Stimulated activated CD8-positive, alpha-beta memory T cell treated with anti-CD3 and anti-CD28 coated beads, Interleukin-4, amount 100 ng/mL, for 48 hours (primary cell): ENCODE measurements at regions not wholly inside any gene's neighbourhood (a gene's known extent, or its start where the extent isn't known, plus 50 kb on each side); places are given as distances from the start of the nearest gene placed in this dataset.
"Not testable (repeated sequence)": the region's sequence is repeated elsewhere in the genome, so short reads cannot be mapped to it uniquely, and the experiment has no call there.

Experiments used
- DNase-seq: peaks from one replicate; pipeline ENCODE4 v3.0.0-alpha.2; 2020

DNA sequence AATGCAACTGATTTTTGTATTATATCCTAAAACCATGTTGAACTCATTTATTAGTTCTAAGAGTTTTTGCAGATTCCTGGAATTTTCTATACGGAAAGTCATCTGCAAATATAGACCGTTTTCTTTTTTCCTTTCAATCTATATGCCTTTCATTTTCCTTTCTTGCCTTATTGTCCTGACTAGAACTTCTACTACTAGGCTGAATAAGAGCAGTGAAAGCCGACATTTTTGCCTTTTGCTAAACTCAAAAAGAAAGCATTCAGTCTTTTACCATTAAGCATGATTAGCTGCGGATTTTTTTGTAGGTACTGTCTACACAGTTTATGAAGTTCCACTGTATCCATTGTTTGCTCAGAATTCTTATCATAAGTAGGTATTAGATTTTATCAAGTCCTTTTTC, 328.4 kb downstream of the TEX29 start:
- no peak for DNase-seq

DNA sequence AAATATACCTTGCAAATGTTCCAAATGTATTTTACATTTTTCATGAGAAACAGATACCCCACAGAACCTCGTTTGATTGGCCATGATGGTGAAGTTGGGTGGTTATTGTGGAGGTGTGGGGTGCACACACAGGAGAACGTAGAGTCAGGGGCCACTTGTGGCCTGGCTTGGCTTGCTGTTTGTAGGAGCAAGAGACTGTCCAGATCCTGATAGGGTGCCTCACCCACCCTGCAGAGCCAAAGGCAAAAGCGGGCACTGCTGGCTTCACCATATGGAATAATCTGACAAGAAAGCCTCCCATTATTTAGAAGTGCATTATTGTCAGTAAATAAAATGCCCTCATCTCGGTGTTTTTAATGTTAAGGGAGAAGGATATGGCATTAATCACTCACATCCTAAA, 330.2 kb downstream of the TEX29 start:
- DNase-seq, result peak; percentile 6

DNA sequence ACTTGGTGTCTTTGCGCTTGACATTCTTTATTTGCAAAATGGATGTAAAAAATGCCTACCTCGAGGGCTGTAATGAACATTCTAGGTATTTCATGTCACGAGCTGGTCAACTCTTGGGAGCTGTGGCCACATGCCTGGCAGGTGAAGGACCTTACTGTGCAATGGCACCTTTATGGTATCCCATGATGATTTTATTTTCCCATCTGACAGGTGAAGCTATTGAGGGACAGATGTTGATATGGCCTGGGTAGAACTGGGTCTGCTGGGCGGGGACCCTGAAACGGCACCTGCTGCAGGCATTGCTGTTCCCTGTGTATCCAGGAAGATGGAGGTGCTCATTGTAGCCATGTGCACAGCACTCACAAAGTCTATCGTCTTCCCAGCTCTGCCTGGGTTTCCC, 332.2 kb downstream of the TEX29 start:
- no peak for DNase-seq

DNA sequence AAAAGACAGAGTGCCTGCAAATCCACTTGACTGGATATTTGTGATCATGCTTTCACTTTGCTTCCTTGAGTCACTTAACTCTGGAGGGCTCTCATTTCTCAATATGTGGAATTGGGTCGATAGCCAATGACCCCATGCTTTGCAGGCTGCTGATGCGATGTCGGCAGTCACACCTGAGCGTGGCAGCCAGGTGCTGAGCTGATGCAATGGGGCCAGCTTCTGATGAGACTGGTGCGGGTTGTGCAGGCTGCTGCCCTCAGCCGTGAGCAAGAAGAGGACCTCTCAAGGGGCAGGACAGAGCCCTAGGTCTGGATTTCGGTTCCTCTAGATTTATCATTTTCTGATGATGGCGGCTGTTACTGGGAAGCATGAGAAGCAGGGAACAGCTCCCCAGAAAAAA, 334.1 kb downstream of the TEX29 start:
- DNase-seq, result peak; percentile 7

DNA sequence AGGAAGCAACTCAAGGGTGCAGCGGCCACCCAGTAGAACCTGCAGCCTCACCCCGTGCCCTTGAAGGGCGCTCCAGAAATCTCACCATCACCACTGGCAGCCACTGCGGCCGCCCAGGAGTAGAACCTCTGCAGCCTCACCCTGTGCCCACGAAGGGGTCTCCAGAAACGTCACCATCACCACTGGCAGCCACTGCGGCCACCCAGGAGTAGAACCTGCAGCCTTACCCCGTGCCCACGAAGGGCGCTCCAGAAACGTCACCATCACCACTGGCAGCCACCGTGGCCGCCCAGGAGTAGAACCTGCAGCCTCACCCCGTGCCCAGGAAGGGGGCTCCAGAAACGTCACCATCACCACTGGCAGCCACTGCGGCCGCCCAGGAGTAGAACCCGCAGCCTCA, 336.0 kb downstream of the TEX29 start:
- DNase-seq, result no peak

DNA sequence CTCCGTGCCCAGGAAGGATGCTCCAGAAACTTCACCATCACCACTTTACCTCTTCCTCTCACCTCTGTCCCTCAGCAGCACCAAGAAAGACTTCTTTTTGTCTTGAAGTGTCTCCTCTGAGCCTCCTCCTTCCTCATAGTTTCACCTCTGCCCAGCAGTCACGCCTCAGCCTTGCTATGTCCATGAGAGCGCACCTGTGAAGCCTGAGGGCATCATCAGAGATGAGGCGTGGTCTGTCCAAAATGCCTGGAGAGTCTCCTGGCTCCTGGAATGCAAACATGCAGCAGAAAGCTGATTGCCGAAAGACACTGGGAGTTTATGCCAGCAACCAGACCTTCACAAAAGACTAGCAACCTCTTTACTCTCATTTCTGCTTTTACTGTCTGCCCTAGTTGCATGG, 336.6 kb downstream of the TEX29 start:
- no peak for DNase-seq

DNA sequence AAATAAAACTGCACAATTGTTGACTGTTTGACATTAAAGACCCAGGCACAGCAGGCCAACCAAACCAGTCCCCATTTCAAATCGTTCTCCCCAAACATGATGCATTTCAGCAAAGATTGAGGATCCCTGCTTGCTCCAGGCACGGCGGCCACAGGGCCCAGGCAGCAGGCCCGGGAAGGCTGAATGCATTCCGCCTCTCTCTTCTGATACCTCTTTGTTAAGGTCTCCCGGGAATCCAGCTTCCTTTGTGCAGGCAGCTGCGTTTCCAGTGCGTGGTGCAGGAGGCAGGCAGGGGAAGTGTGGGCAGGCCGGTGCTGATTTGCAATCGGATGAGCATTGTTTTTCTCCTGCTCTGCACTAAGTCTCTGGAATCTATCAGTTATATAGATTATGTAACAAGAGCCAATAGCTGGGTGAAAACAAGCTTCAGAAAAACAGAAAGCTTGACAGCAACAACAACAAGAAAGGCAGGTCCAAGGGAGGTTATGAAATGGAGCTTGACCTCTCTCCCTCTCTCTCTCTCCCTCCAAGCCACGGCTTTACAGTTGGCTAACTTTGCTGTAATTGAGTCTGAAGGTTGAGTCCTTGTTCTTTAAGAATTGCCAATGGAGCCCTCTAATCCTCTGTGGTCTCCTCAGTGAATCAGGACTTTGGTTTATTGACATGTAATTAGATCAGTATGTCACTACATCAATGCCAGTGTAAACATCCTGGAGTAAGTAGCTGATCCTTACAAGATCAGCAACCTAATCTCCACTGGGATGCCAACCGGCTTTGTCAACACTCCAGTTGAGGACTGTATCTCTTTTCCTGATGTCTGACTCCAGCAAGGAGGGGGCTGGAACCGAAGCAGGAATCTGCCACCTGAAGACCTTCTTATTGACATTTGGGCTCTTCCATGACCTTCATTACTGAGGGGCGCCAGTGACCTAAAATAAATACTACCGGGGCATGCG, 338.0 kb downstream of the TEX29 start:
- DNase-seq, result peak; percentile 12

DNA sequence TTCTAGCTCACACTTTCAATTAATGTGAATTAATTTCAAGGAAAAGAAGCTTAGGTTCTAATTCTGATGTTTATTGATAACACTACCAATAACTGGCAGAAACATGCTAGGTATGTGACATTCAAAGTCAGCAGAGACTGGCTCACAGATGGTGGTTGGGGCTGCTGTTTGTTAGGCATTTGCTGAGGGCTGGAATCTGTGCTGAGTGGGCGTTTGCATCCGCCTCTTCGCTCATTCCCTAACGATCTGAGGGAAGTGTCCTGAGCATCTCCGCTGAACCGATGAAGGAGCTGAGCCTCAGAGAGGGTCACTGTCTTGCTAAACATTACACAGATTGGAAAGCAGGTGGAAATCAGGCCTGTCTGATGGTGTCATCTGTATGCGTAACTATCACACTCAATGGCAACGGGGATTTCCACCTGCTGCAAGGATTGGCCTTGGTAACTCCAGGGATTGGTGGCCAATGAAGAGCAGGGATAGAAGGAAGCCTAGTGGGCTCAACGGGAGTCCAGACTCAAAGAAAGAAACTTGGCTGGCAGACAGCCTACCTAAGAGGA, 338.9 kb downstream of the TEX29 start:
- DNase-seq, result no peak

DNA sequence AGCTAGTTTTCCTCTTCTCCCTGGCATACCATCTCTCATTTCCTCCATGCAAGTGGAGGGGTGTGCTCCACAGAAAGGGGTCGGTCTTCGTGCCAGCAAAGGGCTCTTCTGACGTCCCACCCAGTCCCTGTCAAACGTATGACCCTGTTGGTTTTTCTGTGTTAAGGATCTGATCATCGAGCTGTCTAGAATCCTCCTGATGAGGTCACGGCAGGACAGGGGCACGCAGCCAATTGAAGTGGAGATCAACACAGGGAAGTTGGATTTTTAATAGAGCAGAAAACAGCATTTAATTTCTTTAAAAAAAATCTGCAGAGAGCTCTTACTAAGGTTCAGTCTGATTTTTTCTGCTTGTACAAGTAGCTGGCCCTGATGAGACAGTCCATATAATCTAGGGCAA, 339.4 kb downstream of the TEX29 start:
- no peak for DNase-seq

DNA sequence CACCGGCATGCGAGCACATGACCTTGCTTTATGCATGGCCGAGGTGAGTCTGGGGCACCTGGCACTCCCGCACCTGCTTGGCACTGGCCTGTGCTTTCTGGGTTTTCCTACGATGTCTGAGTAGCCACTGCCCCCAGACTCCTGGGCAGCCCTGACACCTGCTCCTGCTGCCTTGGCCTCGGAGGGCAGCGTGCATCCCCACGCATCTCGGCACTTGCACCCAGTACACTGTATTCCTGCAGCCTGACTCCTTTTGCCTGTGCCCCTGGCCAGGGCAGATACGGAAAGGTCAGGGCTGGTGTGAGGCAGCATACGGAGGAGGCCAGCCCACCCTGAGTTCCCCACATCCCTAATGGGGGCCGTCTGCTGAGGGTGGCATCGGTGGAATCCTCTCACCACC, 340.6 kb downstream of the TEX29 start:
- DNase-seq, result peak; percentile 9

DNA sequence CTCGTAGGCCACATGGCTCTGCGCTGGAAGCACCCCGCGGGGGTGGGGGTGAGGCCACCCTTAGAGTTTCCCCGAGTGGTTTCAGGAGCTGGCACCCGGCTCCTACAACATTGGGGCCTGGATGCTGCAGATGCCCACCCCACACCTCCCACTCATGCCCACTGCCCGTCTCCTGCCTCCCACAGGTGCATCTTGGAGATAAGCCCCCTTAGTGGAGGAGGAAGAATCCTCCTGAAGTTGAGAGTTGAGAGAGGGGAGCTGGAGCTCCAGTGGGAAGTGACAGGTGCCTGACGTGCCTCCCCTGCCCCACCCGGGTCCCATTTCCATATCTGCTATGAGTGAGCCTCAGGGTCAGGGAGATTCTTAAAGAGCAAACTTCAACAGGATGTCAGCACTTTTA, 341.3 kb downstream of the TEX29 start:
- DNase-seq, result peak; percentile 11

DNA sequence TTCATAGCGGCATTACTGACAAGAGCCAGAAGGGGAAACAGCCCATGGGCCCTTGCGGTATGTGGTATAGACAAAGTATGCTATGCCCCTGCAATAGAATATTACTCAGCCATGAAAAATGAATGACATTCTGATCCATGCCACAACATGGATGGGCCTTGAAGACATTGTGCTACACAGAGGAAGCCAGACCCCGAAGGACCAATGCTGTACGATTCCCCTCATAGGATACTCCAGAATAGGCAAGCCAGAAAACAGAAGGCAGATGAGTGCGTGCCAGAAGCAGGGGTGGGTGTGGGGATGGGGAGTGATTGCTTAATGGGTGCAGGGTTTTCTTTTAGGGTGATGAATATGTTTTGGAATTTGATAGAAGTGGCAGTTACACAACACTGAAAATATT, 342.0 kb downstream of the TEX29 start:
- peak; percentile 11 for DNase-seq

DNA sequence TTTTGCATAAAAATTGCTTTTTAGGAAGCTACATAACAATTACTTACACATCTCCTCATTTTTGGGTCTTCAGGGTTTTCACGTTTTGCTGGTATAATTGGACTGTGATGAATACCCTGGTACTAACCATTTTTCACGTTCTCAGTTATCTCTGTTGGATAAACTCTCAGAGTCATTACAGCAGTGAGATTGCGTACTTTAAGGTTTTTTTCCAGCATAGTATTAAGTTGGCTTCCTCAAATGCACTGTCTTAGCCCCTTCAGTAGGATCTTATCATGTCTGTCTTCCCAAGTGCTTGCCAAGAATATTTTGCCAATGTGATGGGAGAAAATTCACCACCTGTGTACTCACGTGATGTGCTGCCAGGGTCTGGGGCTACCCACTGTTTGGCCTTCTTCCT, 342.5 kb downstream of the TEX29 start:
- no peak for DNase-seq

DNA sequence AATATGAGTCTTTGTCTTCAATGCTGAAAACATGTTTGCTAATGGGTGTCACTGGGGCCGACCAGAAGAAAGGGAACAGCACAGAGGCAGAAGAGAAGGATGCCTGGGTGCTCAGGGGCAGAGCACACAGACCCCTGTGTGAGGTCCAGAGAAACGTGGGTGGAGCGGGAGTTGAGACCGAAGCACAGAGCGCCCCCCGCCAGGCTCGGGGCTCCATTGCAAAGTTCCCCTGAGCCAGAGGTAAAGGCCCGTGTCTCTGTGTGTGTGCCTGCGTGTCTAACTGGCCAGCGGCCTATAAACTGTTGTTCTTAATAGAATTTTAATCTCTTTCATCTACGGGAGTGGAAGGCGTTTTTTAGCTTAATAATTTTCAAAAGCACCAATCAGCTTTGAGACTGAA, 343.1 kb downstream of the TEX29 start:
- no peak for DNase-seq

DNA sequence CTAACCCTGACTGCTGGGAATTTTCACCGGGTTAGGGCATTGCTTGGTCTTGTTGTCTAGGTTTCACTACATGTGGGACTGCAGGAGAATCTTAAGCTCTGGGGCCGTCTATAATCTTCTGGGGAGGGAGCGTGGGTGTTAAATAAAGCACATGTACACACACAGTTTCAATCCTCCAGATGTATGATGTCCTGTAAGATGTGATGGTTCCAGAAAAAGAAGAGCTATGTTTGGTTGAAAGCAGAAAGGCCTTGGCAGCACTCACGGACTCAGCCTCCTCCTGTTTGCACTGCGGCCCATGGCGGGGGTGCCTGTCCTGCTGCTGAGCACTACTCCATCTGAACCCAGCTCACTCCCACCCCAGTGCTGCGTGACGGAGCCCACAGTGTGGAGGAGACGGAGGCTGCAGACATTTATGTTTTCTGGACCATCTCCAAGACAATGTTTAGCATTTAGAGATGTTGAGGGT, 343.5 kb downstream of the TEX29 start:
- DNase-seq, result peak; percentile 9

DNA sequence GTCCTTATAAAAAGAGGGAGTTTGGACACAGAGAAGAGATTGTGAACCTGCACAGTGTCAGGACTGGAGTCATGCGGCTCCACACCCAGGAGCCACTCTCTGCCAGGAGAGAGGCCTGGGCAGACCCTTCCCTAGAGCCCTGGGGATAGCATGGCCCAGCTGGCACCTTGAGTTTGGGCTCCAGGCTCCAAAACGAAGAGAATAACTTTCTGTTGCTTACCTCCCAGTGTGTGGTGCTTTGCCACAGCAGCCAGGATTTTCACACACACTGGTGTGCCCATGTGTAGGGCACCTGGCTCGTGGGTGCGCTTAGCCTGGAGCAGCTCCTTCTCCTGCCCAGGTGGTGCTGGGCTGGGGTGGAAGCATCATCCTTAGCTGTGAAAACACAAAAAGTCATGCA, 344.3 kb downstream of the TEX29 start:
- DNase-seq, result peak; percentile 4

DNA sequence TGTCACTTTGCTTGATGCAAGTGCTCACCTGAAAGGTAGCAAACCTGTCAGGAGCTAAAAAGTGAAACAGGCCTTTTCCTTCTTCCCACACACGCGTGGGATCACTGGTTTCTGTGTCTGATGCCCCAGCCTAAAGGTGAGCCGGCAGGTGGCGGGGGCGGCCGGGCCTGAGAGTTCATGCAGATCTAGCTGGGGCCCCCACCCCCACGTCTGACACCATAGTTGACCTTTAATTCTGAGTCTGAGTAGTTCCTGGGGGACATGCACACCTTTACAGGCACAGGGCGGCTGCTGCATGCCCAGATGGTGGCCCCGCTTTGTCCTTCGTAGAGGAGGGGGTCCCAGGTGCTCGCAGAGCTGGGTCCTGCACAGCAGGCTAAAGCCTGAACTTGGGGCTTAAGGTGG, 345.3 kb downstream of the TEX29 start:
- no peak for DNase-seq

DNA sequence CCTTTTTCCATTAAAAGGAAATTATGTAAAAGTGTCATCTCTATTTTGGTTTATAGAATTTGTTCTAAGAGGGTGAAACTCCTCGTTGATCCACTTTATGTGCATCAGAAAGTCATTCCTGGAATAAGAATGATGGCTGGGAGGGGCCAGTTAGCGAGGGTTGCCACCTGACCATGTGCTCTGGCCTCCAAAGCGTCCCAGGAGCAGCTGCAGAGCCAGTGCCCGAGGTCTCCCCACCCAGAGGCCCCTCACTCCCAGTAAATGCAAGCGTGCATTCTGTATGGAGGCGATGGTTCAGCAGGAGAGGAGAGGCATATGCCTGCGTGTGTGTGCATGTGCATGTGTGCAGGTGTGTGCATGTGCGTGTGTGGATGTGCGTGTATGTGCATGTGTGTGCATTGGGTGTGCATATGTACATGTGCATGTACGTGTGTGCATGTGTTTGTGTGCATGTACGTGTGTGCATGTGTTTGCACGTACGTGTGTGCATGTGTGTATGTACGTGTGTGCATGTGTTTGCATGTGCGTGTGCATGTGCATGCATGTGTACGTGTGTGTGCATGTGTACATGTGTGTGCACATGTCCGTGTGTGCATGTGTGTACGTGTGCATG, 345.8 kb downstream of the TEX29 start:
- DNase-seq, result no peak

DNA sequence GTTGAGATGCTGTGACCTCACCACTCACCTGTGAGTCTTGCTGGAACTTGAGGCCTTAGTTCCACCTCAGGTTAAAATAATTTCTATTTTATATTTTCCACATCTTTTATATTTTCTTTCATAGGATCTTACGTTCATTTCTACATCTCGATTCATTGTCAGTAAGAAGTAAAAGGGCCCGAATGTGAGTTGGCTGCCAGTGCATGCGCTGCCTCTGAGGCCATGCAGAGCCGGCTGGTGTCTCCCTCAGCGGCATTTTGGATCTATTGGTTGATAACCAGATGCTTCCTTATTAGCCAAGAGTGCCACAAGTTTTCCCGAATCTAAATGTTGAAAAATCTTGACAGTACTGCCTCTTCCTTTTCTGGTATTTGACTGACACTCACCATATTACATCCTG, 347.3 kb downstream of the TEX29 start:
- no peak for DNase-seq

DNA sequence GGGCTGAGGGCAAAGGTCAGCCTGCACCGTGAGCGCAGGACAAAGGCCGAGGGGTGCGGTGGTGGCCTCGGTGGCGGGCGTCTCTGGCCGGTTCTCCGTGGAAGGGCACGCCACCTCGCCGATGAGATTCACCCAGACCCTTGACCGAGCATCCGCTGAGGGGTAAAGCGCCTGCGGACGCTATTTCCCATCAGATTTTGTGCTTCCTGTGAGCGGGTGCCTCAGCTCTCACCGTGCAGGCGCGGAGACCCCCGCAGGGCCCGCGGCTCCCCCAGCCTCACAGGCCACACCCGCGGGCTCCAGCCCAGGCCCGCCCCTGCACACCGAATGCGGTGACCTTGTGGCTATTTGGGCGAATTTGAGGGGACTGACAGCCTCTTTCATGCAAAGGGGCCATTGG, 348.0 kb downstream of the TEX29 start:
- DNase-seq, result no peak

DNA sequence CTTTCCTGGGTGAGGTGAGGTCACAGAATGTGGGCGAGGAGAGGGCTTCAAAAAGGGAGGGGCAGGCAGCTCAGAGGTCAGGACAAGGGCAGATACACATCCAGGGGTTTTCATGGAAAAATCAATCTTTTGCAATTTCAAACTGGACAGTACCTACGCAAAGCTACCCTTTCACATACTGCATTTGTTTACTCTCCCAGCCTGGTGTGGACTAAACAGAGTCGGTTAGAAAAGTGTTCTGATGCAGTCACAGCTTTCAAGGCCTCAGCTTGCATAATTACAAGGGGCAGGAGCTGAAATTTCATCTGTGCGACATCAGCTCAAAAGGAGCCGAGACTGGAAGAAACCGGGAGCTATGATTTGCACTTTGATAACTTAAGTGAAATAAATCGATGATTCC, 351.8 kb downstream of the TEX29 start:
- DNase-seq, result not testable (repeated sequence)

DNA sequence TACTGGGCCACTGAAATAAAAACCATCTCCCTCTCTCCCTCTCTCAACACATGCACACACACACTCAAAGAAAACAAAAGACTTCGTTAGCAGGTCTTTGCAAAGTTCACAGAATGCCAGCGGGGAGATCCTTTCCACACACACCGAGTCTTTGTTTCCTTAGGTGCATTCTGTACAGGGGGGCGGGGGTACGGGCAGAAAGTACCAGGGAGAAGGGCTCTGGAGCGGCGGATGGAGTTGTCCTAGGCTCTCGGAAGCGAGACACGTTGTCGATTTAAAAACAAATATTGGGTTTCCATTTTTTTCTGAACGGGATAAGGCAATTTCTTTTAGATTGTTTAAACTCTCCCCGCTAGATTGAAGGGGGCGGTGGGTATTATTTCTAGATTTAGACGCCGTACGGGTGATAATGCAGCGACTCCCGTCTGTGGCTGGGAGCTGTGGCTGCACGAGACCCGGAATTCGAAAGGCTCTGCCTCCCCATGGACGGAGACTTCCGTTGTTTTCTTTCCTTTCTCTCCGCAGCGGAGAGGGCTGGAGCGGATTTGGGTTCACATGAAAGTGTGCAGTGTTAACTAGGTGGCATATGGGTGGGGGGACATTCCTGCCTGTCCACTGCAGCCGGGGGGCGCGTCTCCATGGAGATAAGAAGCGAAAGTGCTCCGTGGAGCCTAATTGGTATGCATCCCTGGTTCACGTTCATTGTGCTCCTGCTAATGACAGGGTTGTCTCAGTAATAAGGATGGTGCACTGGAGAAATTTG, 357.9 kb downstream of the TEX29 start:
- DNase-seq, result not testable (repeated sequence)

DNA sequence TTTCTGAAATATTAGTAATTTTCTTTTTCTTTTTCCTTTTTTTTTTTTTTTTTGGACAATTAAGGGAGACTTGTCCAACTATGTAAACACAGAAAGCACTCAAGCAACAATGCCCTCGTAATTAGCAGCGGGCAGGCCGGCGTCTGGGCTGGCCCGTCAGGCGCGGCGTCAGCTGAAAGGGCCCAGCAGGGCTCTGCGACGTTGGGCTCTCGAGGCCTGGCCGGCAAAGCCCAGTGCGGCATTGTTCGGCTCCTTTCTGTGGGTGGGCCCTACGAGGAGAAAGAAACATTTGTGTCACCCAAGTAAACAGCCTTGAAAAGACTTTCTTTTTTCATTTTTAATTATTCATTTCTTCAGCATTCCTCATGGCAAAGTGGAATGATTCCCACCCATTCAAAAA, 359.2 kb downstream of the TEX29 start:
- not testable (repeated sequence) for DNase-seq
